MM.1S (cell line): ENCODE measurements at regions not wholly inside any gene's neighbourhood (a gene's known extent, or its start where the extent isn't known, plus 50 kb on each side); places are given as distances from the start of the nearest gene placed in this dataset.

Source experiments
- DNase-seq: peaks from one replicate; pipeline ENCODE4 v3.0.0-alpha.2; 2015
- H2AFZ ChIP-seq: fragments of 300-600 bp; sonication (generic); 2 replicates; pipeline ENCODE4 v1.6.0; 2016; ENCODE audit warnings: antibody characterized with exemption, low read length
- H3F3A ChIP-seq: fragments of 300-600 bp; sonication (generic); 2 replicates; pipeline ENCODE4 v1.6.1; 2016; ENCODE audit warnings: mild to moderate bottlenecking, antibody characterized with exemption, low read length, moderate library complexity, mixed read lengths; ENCODE audit not compliant: insufficient read depth
- H3K27ac ChIP-seq: fragments of 300-600 bp; sonication (generic); 2 replicates; pipeline ENCODE4 v1.5.1; 2016; ENCODE audit warnings: mild to moderate bottlenecking, low read length
- H3K27me3 ChIP-seq: fragments of 300-600 bp; sonication (generic); replicated peaks from 2 replicates; pipeline ENCODE4 v1.6.0; 2016; ENCODE audit warnings: low read length; ENCODE audit not compliant: insufficient read depth
- H3K36me3 ChIP-seq: fragments of 300-600 bp; sonication (generic); replicated peaks from 2 replicates; pipeline ENCODE4 v1.6.1; 2016; ENCODE audit warnings: mild to moderate bottlenecking, low read length, mixed read lengths; ENCODE audit not compliant: insufficient read depth
- H3K4me1 ChIP-seq: fragments of 300-600 bp; sonication (generic); 2 replicates; pipeline ENCODE4 v1.6.1; 2016; ENCODE audit warnings: low read length, mixed read lengths
- H3K4me2 ChIP-seq: fragments of 300-600 bp; sonication (generic); 2 replicates; pipeline ENCODE4 v1.6.0; 2016; ENCODE audit warnings: low read depth, low read length
- H3K4me3 ChIP-seq: fragments of 300-600 bp; sonication (generic); 2 replicates; pipeline ENCODE4 v1.5.1; 2016; ENCODE audit warnings: low read length, mixed read lengths
- H3K79me2 ChIP-seq: fragments of 300-600 bp; sonication (generic); 2 replicates; pipeline ENCODE4 v1.6.1; 2016; ENCODE audit warnings: mixed run types, low read length, mixed read lengths
- H3K9ac ChIP-seq: fragments of 300-600 bp; sonication (generic); 2 replicates; pipeline ENCODE4 v1.6.1; 2016; ENCODE audit warnings: low read length, mixed read lengths
- H3K9me2 ChIP-seq: fragments of 300-600 bp; sonication (generic); replicated peaks from 2 replicates; pipeline ENCODE4 v1.6.1; 2016; ENCODE audit warnings: mild to moderate bottlenecking, low read length, mixed read lengths; ENCODE audit not compliant: insufficient read depth
- H3K9me3 ChIP-seq: fragments of 300-600 bp; sonication (generic); replicated peaks from 2 replicates; pipeline ENCODE4 v1.6.1; 2016; ENCODE audit warnings: mild to moderate bottlenecking, low read length, mixed read lengths; ENCODE audit not compliant: insufficient read depth
- H4K20me1 ChIP-seq: fragments of 300-600 bp; sonication (generic); 2 replicates; pipeline ENCODE4 v1.6.1; 2016; ENCODE audit warnings: mild to moderate bottlenecking, low read length, moderate library complexity, mixed read lengths; ENCODE audit not compliant: insufficient read depth
- CTCF ChIP-seq: fragments of 300-600 bp; sonication (generic); IDR thresholded peaks from 2 replicates; pipeline ENCODE4 v1.5.1; 2016; ENCODE audit warnings: antibody characterized with exemption, low read length, mixed read lengths
- EZH2 ChIP-seq: fragments of 300-600 bp; sonication (generic); optimal IDR thresholded peaks from 2 replicates; pipeline ENCODE3; 2017; ENCODE audit warnings: low read depth, mild to moderate bottlenecking, antibody characterized with exemption, low read length, mixed read lengths
- EZH2phosphoT487 ChIP-seq: fragments of 300-600 bp; sonication (generic); IDR thresholded peaks from 2 replicates; pipeline ENCODE4 v1.6.1; 2018; ENCODE audit warnings: antibody characterized with exemption, low read length

GRCh38 chr2:118667348-118667747, 180.1 kb downstream of the EN1 start:
- DNase-seq: no peak
- no peaks in the 10 kb centered on the region for H3K9me2 ChIP-seq
- TF ChIP-seq EZH2phosphoT487: no peak
- TF ChIP-seq CTCF: no peak
- no peak for TF ChIP-seq EZH2
- H3K36me3 ChIP-seq: no peaks in the 10 kb centered on the region
- no peak overlapping the region for H3K9ac ChIP-seq
- no peaks in the 10 kb centered on the region for H3K27me3 ChIP-seq
- no peaks in the 10 kb centered on the region for H4K20me1 ChIP-seq
- no peaks in the 10 kb centered on the region for H3K9me3 ChIP-seq
- H3K79me2 ChIP-seq: no peaks in the 10 kb centered on the region
- H2AFZ ChIP-seq: no peak overlapping the region
- no peak overlapping the region for H3K4me3 ChIP-seq
- no peaks in the 10 kb centered on the region for H3K4me1 ChIP-seq
- H3K27ac ChIP-seq: no peak overlapping the region
- no peaks in the 10 kb centered on the region for H3F3A ChIP-seq
- no peak overlapping the region for H3K4me2 ChIP-seq

GRCh38 chr2:118665784-118666529, 181.5 kb downstream of the EN1 start:
- no peaks in the 10 kb centered on the region for H3K4me1 ChIP-seq
- H3K79me2 ChIP-seq: no peaks in the 10 kb centered on the region
- H3K27me3 ChIP-seq: no peaks in the 10 kb centered on the region
- H3K4me3 ChIP-seq: no peak overlapping the region
- TF ChIP-seq CTCF (no peak), EZH2phosphoT487 (no peak), EZH2 (no peak)
- H3K36me3 ChIP-seq: no peaks in the 10 kb centered on the region
- H3K4me2 ChIP-seq: no peak overlapping the region
- no peaks in the 10 kb centered on the region for H4K20me1 ChIP-seq
- H3F3A ChIP-seq: no peaks in the 10 kb centered on the region
- H3K27ac ChIP-seq: no peak overlapping the region
- H2AFZ ChIP-seq: no peak overlapping the region
- no peaks in the 10 kb centered on the region for H3K9me2 ChIP-seq
- no peak overlapping the region for H3K9ac ChIP-seq
- DNase-seq: no peak
- no peaks in the 10 kb centered on the region for H3K9me3 ChIP-seq

- DNase-seq: no peak
- H3K4me2 ChIP-seq: no peak overlapping the region
- TF ChIP-seq CTCF (no peak), EZH2 (no peak), EZH2phosphoT487 (no peak)
Observed at GRCh38 chr2:118661179-118661578, 186.3 kb downstream of the EN1 start.

More at GRCh38 chr2:118661179-118661578, 186.3 kb downstream of the EN1 start:
- no peak overlapping the region for H3K27ac ChIP-seq
- H2AFZ ChIP-seq: no peak overlapping the region
- no peaks in the 10 kb centered on the region for H4K20me1 ChIP-seq
- no peaks in the 10 kb centered on the region for H3K4me1 ChIP-seq
- H3K79me2 ChIP-seq: no peaks in the 10 kb centered on the region
- H3K9me3 ChIP-seq: no peaks in the 10 kb centered on the region
- no peak overlapping the region for H3K4me3 ChIP-seq
- no peaks in the 10 kb centered on the region for H3K9me2 ChIP-seq
- no peaks in the 10 kb centered on the region for H3F3A ChIP-seq
- H3K36me3 ChIP-seq: no peaks in the 10 kb centered on the region
- H3K9ac ChIP-seq: no peak overlapping the region
- no peaks in the 10 kb centered on the region for H3K27me3 ChIP-seq
